ENCODE measurements at regions not wholly inside any gene's neighbourhood (a gene's known extent, or its start where the extent isn't known, plus 50 kb on each side); places are given as distances from the start of the nearest gene placed in this dataset.

DNA sequence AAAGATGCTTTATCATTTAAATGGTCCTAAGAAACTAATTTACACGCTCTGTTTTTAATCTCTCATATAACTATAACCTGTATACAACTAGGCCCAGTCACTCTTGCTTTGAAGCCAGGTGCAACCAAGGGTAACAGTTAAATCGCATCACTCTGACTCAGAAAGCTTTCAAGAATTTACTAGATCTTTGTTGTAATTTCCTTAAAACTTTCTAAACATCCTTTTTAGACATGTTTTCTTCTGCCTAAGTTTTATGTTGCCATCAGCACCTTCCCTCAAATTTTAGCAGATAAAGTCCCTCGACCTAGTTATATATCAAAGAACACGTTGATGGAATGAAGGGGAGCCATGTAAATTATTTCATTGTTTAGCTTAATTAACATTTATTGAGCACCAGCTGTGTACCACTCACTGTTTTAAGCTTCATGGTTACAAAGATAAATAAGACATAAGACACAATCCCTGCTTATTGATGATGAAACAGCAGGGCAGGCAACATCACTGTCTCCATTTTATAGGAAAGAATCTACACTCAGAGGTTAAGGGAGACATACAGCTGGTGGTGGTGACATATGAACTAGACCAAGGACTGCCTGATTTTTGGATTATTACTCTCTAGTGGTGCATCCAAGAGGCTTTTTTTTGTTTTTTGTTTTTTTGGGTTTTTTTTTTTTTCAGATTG, 101.0 kb downstream of the CD200R1L start:
- peaks cover 2% of the 10 kb centered on the region for H3K9me3 Mint-ChIP-seq (ENCODE audit: unreplicated experiment)
- no peaks in the 10 kb centered on the region for H3K27me3 Mint-ChIP-seq (ENCODE audit: low read depth, unreplicated experiment)
- no peaks in the 10 kb centered on the region for H3K36me3 Mint-ChIP-seq (ENCODE audit: low read depth, unreplicated experiment)
- Histone ChIP-seq H3K79me2 (ENCODE audit: insufficient read depth, low read length) (no peaks in the 10 kb centered on the region), H3K27me3 (ENCODE audit: insufficient read depth, low read length) (no peaks in the 10 kb centered on the region), H3K4me2 (ENCODE audit: low read length) (no peak overlapping the region), H3K4me1 (ENCODE audit: insufficient read depth, low read length) (peaks cover 6% of the 10 kb centered on the region), H3K27ac (ENCODE audit: low read depth, low read length) (no peak overlapping the region), H2AFZ (ENCODE audit: low read depth, low read length) (no peak overlapping the region), H4K20me1 (ENCODE audit: insufficient read depth, low read length) (no peaks in the 10 kb centered on the region), H3K36me3 (ENCODE audit: insufficient read depth, low read length) (no peaks in the 10 kb centered on the region), H3K4me3 (ENCODE audit: insufficient read depth, low read depth, low read length) (no peak overlapping the region), H3K9me3 (ENCODE audit: insufficient read depth, low read depth, low read length) (no peaks in the 10 kb centered on the region), H3K9ac (ENCODE audit: low read length) (no peak overlapping the region)
- H3K4me3 Mint-ChIP-seq (ENCODE audit: unreplicated experiment) = no peak overlapping the region
- no peak overlapping the region for H3K27ac Mint-ChIP-seq (ENCODE audit: unreplicated experiment)
- FAIRE-seq (no peak), DNase-seq (ENCODE audit: low read depth) (no peak)
- peaks cover 12% of the 10 kb centered on the region for H3K4me1 Mint-ChIP-seq (ENCODE audit: low read depth, unreplicated experiment)
- no peak for TF ChIP-seq EZH2 (IDR thresholded peaks at IDR 0.05; ENCODE audit: insufficient read depth, low read length)
- TF ChIP-seq, protein P1, sequence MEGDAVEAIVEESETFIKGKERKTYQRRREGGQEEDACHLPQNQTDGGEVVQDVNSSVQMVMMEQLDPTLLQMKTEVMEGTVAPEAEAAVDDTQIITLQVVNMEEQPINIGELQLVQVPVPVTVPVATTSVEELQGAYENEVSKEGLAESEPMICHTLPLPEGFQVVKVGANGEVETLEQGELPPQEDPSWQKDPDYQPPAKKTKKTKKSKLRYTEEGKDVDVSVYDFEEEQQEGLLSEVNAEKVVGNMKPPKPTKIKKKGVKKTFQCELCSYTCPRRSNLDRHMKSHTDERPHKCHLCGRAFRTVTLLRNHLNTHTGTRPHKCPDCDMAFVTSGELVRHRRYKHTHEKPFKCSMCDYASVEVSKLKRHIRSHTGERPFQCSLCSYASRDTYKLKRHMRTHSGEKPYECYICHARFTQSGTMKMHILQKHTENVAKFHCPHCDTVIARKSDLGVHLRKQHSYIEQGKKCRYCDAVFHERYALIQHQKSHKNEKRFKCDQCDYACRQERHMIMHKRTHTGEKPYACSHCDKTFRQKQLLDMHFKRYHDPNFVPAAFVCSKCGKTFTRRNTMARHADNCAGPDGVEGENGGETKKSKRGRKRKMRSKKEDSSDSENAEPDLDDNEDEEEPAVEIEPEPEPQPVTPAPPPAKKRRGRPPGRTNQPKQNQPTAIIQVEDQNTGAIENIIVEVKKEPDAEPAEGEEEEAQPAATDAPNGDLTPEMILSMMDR (IDR thresholded peaks at IDR 0.05; ENCODE audit: insufficient read depth, low read depth, low read length) = no peak

DNA sequence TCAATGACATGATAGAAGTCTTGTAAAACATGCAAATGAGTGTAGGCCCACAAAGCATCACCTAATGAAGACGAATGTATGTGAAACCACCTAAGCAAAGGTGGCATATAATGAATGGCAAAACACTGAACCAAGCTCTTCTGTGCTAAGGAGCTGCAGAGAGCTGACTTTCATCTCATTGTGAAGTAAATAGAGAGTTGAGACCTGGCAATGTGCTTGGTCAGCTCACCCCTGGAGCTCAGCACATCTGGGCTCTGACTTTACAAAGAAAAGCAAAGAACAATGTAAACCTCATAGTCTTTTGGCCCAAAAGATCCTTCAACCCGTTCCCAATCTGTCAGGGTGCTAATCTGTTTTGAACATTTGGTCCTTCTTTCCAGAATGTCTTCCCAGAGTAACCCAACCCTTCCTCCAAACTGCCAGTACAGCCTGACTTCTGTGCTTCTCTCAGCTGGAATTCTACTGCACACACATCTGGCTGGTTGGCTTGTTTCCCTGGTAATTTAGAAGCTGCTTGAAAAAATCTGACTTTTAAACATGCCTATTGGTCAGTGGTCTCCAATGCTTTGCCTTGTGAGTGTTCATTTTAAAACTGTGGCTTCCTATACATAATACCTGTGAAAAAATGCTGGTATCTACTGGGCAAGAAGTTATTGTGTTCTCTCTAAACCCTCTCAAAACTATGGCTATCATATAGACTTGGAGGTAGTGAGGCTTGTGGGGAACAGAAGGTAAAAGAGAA, 101.7 kb downstream of the CD200R1L start:
- Histone ChIP-seq H3K27ac (ENCODE audit: low read depth, low read length) (no peak overlapping the region), H3K4me3 (ENCODE audit: insufficient read depth, low read depth, low read length) (no peak overlapping the region), H4K20me1 (ENCODE audit: insufficient read depth, low read length) (no peaks in the 10 kb centered on the region), H3K4me1 (ENCODE audit: insufficient read depth, low read length) (peaks cover 6% of the 10 kb centered on the region), H3K79me2 (ENCODE audit: insufficient read depth, low read length) (no peaks in the 10 kb centered on the region), H3K4me2 (ENCODE audit: low read length) (no peak overlapping the region), H2AFZ (ENCODE audit: low read depth, low read length) (no peak overlapping the region), H3K9ac (ENCODE audit: low read length) (no peak overlapping the region), H3K27me3 (ENCODE audit: insufficient read depth, low read length) (no peaks in the 10 kb centered on the region), H3K36me3 (ENCODE audit: insufficient read depth, low read length) (no peaks in the 10 kb centered on the region), H3K9me3 (ENCODE audit: insufficient read depth, low read depth, low read length) (no peaks in the 10 kb centered on the region)
- Mint-ChIP-seq H3K9me3 (ENCODE audit: unreplicated experiment) (peaks cover 2% of the 10 kb centered on the region), H3K4me3 (ENCODE audit: unreplicated experiment) (no peak overlapping the region), H3K4me1 (ENCODE audit: low read depth, unreplicated experiment) (peaks cover 12% of the 10 kb centered on the region), H3K27ac (ENCODE audit: unreplicated experiment) (no peak overlapping the region), H3K36me3 (ENCODE audit: low read depth, unreplicated experiment) (no peaks in the 10 kb centered on the region), H3K27me3 (ENCODE audit: low read depth, unreplicated experiment) (no peaks in the 10 kb centered on the region)
- no peak for FAIRE-seq
- DNase-seq (ENCODE audit: low read depth) = no peak
- TF ChIP-seq EZH2 (IDR thresholded peaks at IDR 0.05; ENCODE audit: insufficient read depth, low read length) = no peak
- TF ChIP-seq, protein P1 (IDR thresholded peaks at IDR 0.05; ENCODE audit: insufficient read depth, low read depth, low read length) = no peak

DNA sequence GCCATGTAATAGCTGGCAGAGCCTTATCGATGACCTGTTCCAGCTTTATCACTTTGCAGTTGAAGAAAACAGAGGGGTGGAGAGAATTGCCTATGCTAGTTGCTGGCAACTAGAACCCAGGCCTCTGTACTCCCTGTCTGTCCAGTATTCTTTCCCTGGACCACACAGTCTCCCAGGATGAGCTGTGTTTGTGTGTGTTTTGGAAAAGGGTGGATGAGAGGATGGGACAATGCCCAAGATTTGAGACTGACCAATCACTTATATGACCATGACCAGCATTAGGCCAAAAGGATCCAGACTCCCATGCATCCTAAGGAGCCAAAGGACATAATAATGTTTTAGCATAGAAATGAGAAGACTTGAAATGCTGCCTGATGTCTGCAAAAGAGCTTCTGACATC, 102.6 kb downstream of the CD200R1L start:
- FAIRE-seq (no peak), DNase-seq (ENCODE audit: low read depth) (no peak)
- no peak overlapping the region for H3K9ac ChIP-seq (ENCODE audit: low read length)
- no peak overlapping the region for H3K27ac ChIP-seq (ENCODE audit: low read depth, low read length)
- no peak overlapping the region for H2AFZ ChIP-seq (ENCODE audit: low read depth, low read length)
- H3K36me3 Mint-ChIP-seq (ENCODE audit: low read depth, unreplicated experiment) = no peaks in the 10 kb centered on the region
- H3K79me2 ChIP-seq (ENCODE audit: insufficient read depth, low read length) = no peaks in the 10 kb centered on the region
- no peak overlapping the region for H3K4me3 Mint-ChIP-seq (ENCODE audit: unreplicated experiment)
- no peaks in the 10 kb centered on the region for H3K27me3 ChIP-seq (ENCODE audit: insufficient read depth, low read length)
- no peaks in the 10 kb centered on the region for H4K20me1 ChIP-seq (ENCODE audit: insufficient read depth, low read length)
- no peaks in the 10 kb centered on the region for H3K36me3 ChIP-seq (ENCODE audit: insufficient read depth, low read length)
- H3K27ac Mint-ChIP-seq (ENCODE audit: unreplicated experiment) = no peak overlapping the region
- H3K4me3 ChIP-seq (ENCODE audit: insufficient read depth, low read depth, low read length) = no peak overlapping the region
- peaks cover 2% of the 10 kb centered on the region for H3K9me3 Mint-ChIP-seq (ENCODE audit: unreplicated experiment)
- H3K27me3 Mint-ChIP-seq (ENCODE audit: low read depth, unreplicated experiment) = no peaks in the 10 kb centered on the region
- peaks cover 16% of the 10 kb centered on the region for H3K4me1 Mint-ChIP-seq (ENCODE audit: low read depth, unreplicated experiment)
- peaks cover 9% of the 10 kb centered on the region for H3K4me1 ChIP-seq (ENCODE audit: insufficient read depth, low read length)
- H3K4me2 ChIP-seq (ENCODE audit: low read length) = no peak overlapping the region
- no peaks in the 10 kb centered on the region for H3K9me3 ChIP-seq (ENCODE audit: insufficient read depth, low read depth, low read length)
- TF ChIP-seq, protein P1 (IDR thresholded peaks at IDR 0.05; ENCODE audit: insufficient read depth, low read depth, low read length) = no peak
- no peak for TF ChIP-seq EZH2 (IDR thresholded peaks at IDR 0.05; ENCODE audit: insufficient read depth, low read length)
